ENCODE measurements at regions not wholly inside any gene's neighbourhood (a gene's known extent, or its start where the extent isn't known, plus 50 kb on each side); places are given as distances from the start of the nearest gene placed in this dataset.

GRCh38 chr1:34279971-34280370 lies 103.3 kb downstream of the C1orf94 start:
- no peaks in the 10 kb centered on the region for H3K36me3 ChIP-seq (ENCODE audit: low read depth)
- DNase-seq, result no peak

DNA sequence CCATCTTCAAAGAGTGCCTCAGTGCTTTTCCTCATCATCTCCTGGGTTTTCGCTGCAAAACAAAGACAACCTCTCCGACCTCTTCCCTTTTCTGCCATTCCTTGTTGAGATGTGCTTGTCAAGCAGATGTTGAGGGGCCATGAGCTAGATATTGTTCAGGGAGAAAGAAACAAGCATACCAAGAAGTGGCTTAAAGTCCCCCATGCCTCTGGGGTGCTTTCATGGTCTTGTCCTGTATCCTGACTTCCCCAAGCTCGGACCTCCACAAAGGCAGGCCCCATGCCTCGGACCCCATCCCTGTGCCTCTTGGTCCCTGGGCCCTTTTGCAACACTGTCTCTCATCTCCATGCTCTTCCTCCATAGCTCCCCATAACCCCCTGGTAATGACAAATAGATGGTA lies 103.8 kb downstream of the C1orf94 start:
- H4K20me1 ChIP-seq (ENCODE audit: insufficient read depth), result no peaks in the 10 kb centered on the region
- ChIA-PET CTCF (no interaction called here), POLR2A (ENCODE audit: unreplicated experiment) (no interaction called here)
- H3K4me3 ChIP-seq, result no peak overlapping the region
- no TSS peak for BruUV-seq (replicated peaks)
- no peak overlapping the region for H3K4me2 ChIP-seq
- no peaks in the 10 kb centered on the region for H3K27me3 ChIP-seq (ENCODE audit: insufficient read depth, low read depth)
- H3K9me2 ChIP-seq (ENCODE audit: insufficient read depth), result no peaks in the 10 kb centered on the region
- no peak for DNase-seq
- no peaks in the 10 kb centered on the region for H3K36me3 ChIP-seq (ENCODE audit: low read depth)
- no peaks in the 10 kb centered on the region for H3K79me2 ChIP-seq (ENCODE audit: low read depth)
- intact Hi-C loops (cut with micrococcal nuclease; ENCODE audit: unreplicated experiment), result no loop called here
- no peak for TF ChIP-seq EZH2 (IDR thresholded peaks at IDR 0.05; ENCODE audit: low read depth)
- TF ChIP-seq CTCF (conservative IDR thresholded peaks at IDR 0.05), result no peak
- H3F3A ChIP-seq (ENCODE audit: insufficient read depth, low read depth), result no peaks in the 10 kb centered on the region
- no peaks in the 10 kb centered on the region for H3K4me1 ChIP-seq (replicated peaks; ENCODE audit: insufficient read depth)
- H2AFZ ChIP-seq, result no peak overlapping the region
- H3K9me3 ChIP-seq (ENCODE audit: insufficient read depth, low read depth), result no peaks in the 10 kb centered on the region
- no peak overlapping the region for H3K27ac ChIP-seq

More at GRCh38 chr1:34279971-34280370, 103.3 kb downstream of the C1orf94 start:
- no peaks in the 10 kb centered on the region for H3K9me2 ChIP-seq (ENCODE audit: insufficient read depth)
- no peaks in the 10 kb centered on the region for H3K9me3 ChIP-seq (ENCODE audit: insufficient read depth, low read depth)
- no peak overlapping the region for H3K4me2 ChIP-seq
- no peaks in the 10 kb centered on the region for H3K79me2 ChIP-seq (ENCODE audit: low read depth)
- no peaks in the 10 kb centered on the region for H3K27me3 ChIP-seq (ENCODE audit: insufficient read depth, low read depth)
- no peak overlapping the region for H2AFZ ChIP-seq
- ChIA-PET CTCF (no interaction called here), POLR2A (ENCODE audit: unreplicated experiment) (no interaction called here)
- no TSS peak for BruUV-seq (replicated peaks)
- no peaks in the 10 kb centered on the region for H3F3A ChIP-seq (ENCODE audit: insufficient read depth, low read depth)
- H3K4me1 ChIP-seq (replicated peaks; ENCODE audit: insufficient read depth), result no peaks in the 10 kb centered on the region
- no peak overlapping the region for H3K4me3 ChIP-seq
- TF ChIP-seq CTCF (conservative IDR thresholded peaks at IDR 0.05), result no peak
- no peak overlapping the region for H3K27ac ChIP-seq
- intact Hi-C loops (cut with micrococcal nuclease; ENCODE audit: unreplicated experiment), result no loop called here
- H4K20me1 ChIP-seq (ENCODE audit: insufficient read depth), result no peaks in the 10 kb centered on the region

- no peaks in the 10 kb centered on the region for H3K79me2 ChIP-seq (ENCODE audit: low read depth)
- no peak overlapping the region for H3K4me3 ChIP-seq
- CTCF ChIA-PET, result no interaction called here
- H3K9me3 ChIP-seq (ENCODE audit: insufficient read depth, low read depth), result no peaks in the 10 kb centered on the region
- no peaks in the 10 kb centered on the region for H3F3A ChIP-seq (ENCODE audit: insufficient read depth, low read depth)
- no peak for TF ChIP-seq EZH2 (IDR thresholded peaks at IDR 0.05; ENCODE audit: low read depth)
- TF ChIP-seq CTCF (conservative IDR thresholded peaks at IDR 0.05), result no peak
- POLR2A ChIA-PET (ENCODE audit: unreplicated experiment), result no interaction called here
- H3K27me3 ChIP-seq (ENCODE audit: insufficient read depth, low read depth), result no peaks in the 10 kb centered on the region
- H3K4me1 ChIP-seq (replicated peaks; ENCODE audit: insufficient read depth), result no peaks in the 10 kb centered on the region
- no peak for DNase-seq
- H3K9me2 ChIP-seq (ENCODE audit: insufficient read depth), result no peaks in the 10 kb centered on the region
- no TSS peak for BruUV-seq (replicated peaks)
- H4K20me1 ChIP-seq (ENCODE audit: insufficient read depth), result no peaks in the 10 kb centered on the region
- H3K27ac ChIP-seq, result no peak overlapping the region
- H3K4me2 ChIP-seq, result no peak overlapping the region
- H2AFZ ChIP-seq, result no peak overlapping the region
- H3K36me3 ChIP-seq (ENCODE audit: low read depth), result no peaks in the 10 kb centered on the region
- intact Hi-C loops (cut with micrococcal nuclease; ENCODE audit: unreplicated experiment), result no loop called here
These were observed 106.4 kb downstream of the C1orf94 start for GRCh38 chr1:34283142-34283541.

Measured in PC-9 (cell line).